Hepatocyte (in vitro differentiated cells): ENCODE measurements at regions not wholly inside any gene's neighbourhood (a gene's known extent, or its start where the extent isn't known, plus 50 kb on each side); places are given as distances from the start of the nearest gene placed in this dataset.

Experiments used
- DNase-seq: peaks from one replicate; pipeline ENCODE4 v3.0.0-alpha.2; 2016; ENCODE audit warnings: low spot score
- H2AFZ ChIP-seq: fragments of 200-600 bp; sonication (generic); 2 replicates; pipeline ENCODE4 v1.6.0; 2016; ENCODE audit warnings: antibody characterized with exemption, mild to moderate bottlenecking
- H3K27ac ChIP-seq: fragments of 200-600 bp; sonication (generic); 2 replicates; pipeline ENCODE4 v1.5.1; 2016; ENCODE audit warnings: mild to moderate bottlenecking
- H3K27me3 ChIP-seq: fragments of 200-600 bp; sonication (generic); 2 replicates; pipeline ENCODE4 v1.6.1; 2016
- H3K36me3 ChIP-seq: fragments of 200-600 bp; sonication (generic); replicated peaks from 2 replicates; pipeline ENCODE4 v1.5.1; 2016; ENCODE audit warnings: low read depth; ENCODE audit not compliant: insufficient read depth
- H3K4me1 ChIP-seq: fragments of 200-600 bp; sonication (generic); 2 replicates; pipeline ENCODE4 v1.5.1; 2016; ENCODE audit warnings: mild to moderate bottlenecking, moderate library complexity; ENCODE audit not compliant: insufficient read depth
- H3K4me2 ChIP-seq: fragments of 200-600 bp; sonication (generic); 2 replicates; pipeline ENCODE4 v1.6.0; 2016
- H3K4me3 ChIP-seq: fragments of 200-600 bp; sonication (generic); 2 replicates; pipeline ENCODE4 v1.5.1; 2016; ENCODE audit warnings: mild to moderate bottlenecking
- H3K79me2 ChIP-seq: fragments of 200-600 bp; sonication (generic); 2 replicates; pipeline ENCODE4 v1.6.0; 2017; ENCODE audit warnings: mild to moderate bottlenecking
- H3K9me2 ChIP-seq: fragments of 200-600 bp; sonication (generic); replicated peaks from 2 replicates; pipeline ENCODE4 v1.6.0; 2017; ENCODE audit warnings: mild to moderate bottlenecking; ENCODE audit not compliant: insufficient read depth
- H3K9me3 ChIP-seq: fragments of 200-600 bp; sonication (generic); 2 replicates; pipeline ENCODE4 v1.5.1; 2016; ENCODE audit warnings: low read depth, mild to moderate bottlenecking
- H4K20me1 ChIP-seq: fragments of 200-600 bp; sonication (generic); 2 replicates; pipeline ENCODE4 v1.6.0; 2016; ENCODE audit warnings: mild to moderate bottlenecking; ENCODE audit not compliant: insufficient read depth, poor library complexity, severe bottlenecking
- CTCF ChIP-seq: fragments of 200-600 bp; sonication (generic); IDR thresholded peaks from 2 replicates; pipeline ENCODE4 v1.5.1; 2016; ENCODE audit warnings: antibody characterized with exemption, mild to moderate bottlenecking; ENCODE audit not compliant: poor library complexity
- EZH2 ChIP-seq: fragments of 200-600 bp; sonication (generic); IDR thresholded peaks from 2 replicates; pipeline ENCODE4 v1.6.1; 2016; ENCODE audit warnings: antibody characterized with exemption, mild to moderate bottlenecking, borderline replicate concordance
- EZH2phosphoT487 ChIP-seq: fragments of 200-600 bp; sonication (generic); IDR thresholded peaks from one replicate; pipeline ENCODE4 v1.6.1; 2018; ENCODE audit warnings: antibody characterized with exemption, mild to moderate bottlenecking, low read depth, moderate library complexity; ENCODE audit not compliant: unreplicated experiment, severe bottlenecking
- WGBS: methylation state at CpG from one replicate; pipeline ENCODE4 v1.1.6; 2016; ENCODE audit warnings: low lambda C conversion rate; ENCODE audit errors: missing lambda C conversion rate; 5-methylcytosine and 5-hydroxymethylcytosine counted together

- no peak for DNase-seq
- Histone ChIP-seq H2AFZ (no peak overlapping the region), H3K4me2 (no peak overlapping the region), H3K4me1 (no peaks in the 10 kb centered on the region), H3K4me3 (no peak overlapping the region), H4K20me1 (no peaks in the 10 kb centered on the region), H3K27ac (no peak overlapping the region), H3K79me2 (no peaks in the 10 kb centered on the region), H3K36me3 (no peaks in the 10 kb centered on the region), H3K9me3 (no peaks in the 10 kb centered on the region), H3K9me2 (no peaks in the 10 kb centered on the region), H3K27me3 (no peaks in the 10 kb centered on the region)
- TF ChIP-seq EZH2phosphoT487 = no peak
- no peak for TF ChIP-seq CTCF
- no peak for TF ChIP-seq EZH2
Measured at GRCh38 chr4:14566518-14566917, 435.8 kb upstream of the CPEB2 start.

- Histone ChIP-seq H3K9me2 (no peaks in the 10 kb centered on the region), H3K4me2 (no peak overlapping the region), H3K79me2 (no peaks in the 10 kb centered on the region), H4K20me1 (no peaks in the 10 kb centered on the region), H3K27me3 (no peaks in the 10 kb centered on the region), H3K9me3 (no peaks in the 10 kb centered on the region), H3K36me3 (no peaks in the 10 kb centered on the region), H3K4me3 (no peak overlapping the region), H2AFZ (no peak overlapping the region), H3K4me1 (no peaks in the 10 kb centered on the region), H3K27ac (no peak overlapping the region)
- WGBS = 45% methylated on average over 2 of the region's 2 CpGs
- TF ChIP-seq CTCF = no peak
- DNase-seq = no peak
Measured at GRCh38 chr4:14568351-14568750, 433.9 kb upstream of the CPEB2 start.

- no peak for DNase-seq
- H3K4me2 ChIP-seq = no peak overlapping the region
- H3K79me2 ChIP-seq = no peaks in the 10 kb centered on the region
- no peaks in the 10 kb centered on the region for H3K27me3 ChIP-seq
- H4K20me1 ChIP-seq = no peaks in the 10 kb centered on the region
- H3K4me1 ChIP-seq = no peaks in the 10 kb centered on the region
- no peak for TF ChIP-seq CTCF
- TF ChIP-seq EZH2 = no peak
- no peak for TF ChIP-seq EZH2phosphoT487
- no peak overlapping the region for H2AFZ ChIP-seq
- H3K9me2 ChIP-seq = no peaks in the 10 kb centered on the region
- no peaks in the 10 kb centered on the region for H3K36me3 ChIP-seq
- 87% methylated on average over 1 of the region's 1 CpG for WGBS
- H3K27ac ChIP-seq = no peak overlapping the region
- no peaks in the 10 kb centered on the region for H3K9me3 ChIP-seq
- no peak overlapping the region for H3K4me3 ChIP-seq
Measured at GRCh38 chr4:14575289-14575688, 427.0 kb upstream of the CPEB2 start.

GRCh38 chr4:14575919-14576318, 426.4 kb upstream of the CPEB2 start:
- Histone ChIP-seq H3K4me3 (no peak overlapping the region), H2AFZ (no peak overlapping the region), H3K9me3 (no peaks in the 10 kb centered on the region), H3K27ac (no peak overlapping the region), H3K79me2 (no peaks in the 10 kb centered on the region), H3K4me2 (no peak overlapping the region), H3K4me1 (no peaks in the 10 kb centered on the region), H3K36me3 (no peaks in the 10 kb centered on the region), H4K20me1 (no peaks in the 10 kb centered on the region), H3K27me3 (no peaks in the 10 kb centered on the region), H3K9me2 (no peaks in the 10 kb centered on the region)
- no peak for DNase-seq
- 93% methylated on average over 2 of the region's 2 CpGs for WGBS
- TF ChIP-seq EZH2phosphoT487 (no peak), CTCF (no peak), EZH2 (no peak)
